HL-60 (cell line): ENCODE measurements at regions not wholly inside any gene's neighbourhood (a gene's known extent, or its start where the extent isn't known, plus 50 kb on each side); places are given as distances from the start of the nearest gene placed in this dataset.

ENCODE experiments used
- DNase-seq, 2 experiments: peaks; one replicate each; pipeline ENCODE4 v3.0.0-alpha.2; 2010 to 2020; ENCODE audit warnings: low read depth in 1 of 2, low spot score in 1 of 2
- H3K27ac ChIP-seq: fragments of 250-450 bp; sonication (Bioruptor Pico); replicated peaks from 2 replicates; pipeline ENCODE4 v1.5.1; 2020; ENCODE audit warnings: mild to moderate bottlenecking, moderate library complexity
- H3K27me3 ChIP-seq: fragments of 250-450 bp; sonication (Bioruptor Pico); 2 replicates; pipeline ENCODE4 v1.5.1; 2021; ENCODE audit warnings: mild to moderate bottlenecking, moderate library complexity; ENCODE audit not compliant: insufficient read depth, poor library complexity, severe bottlenecking
- H3K4me3 ChIP-seq: replicated peaks from 2 replicates; pipeline ENCODE4 v1.5.1; 2011; ENCODE audit warnings: mild to moderate bottlenecking, control low read depth, low read length; ENCODE audit not compliant: insufficient read depth
- CTCF ChIP-seq: IDR thresholded peaks from one replicate; pipeline ENCODE4 v1.5.1; 2011; ENCODE audit warnings: low read length, control low read depth, inconsistent platforms; ENCODE audit not compliant: insufficient read depth
- GABPA ChIP-seq: IDR thresholded peaks from 2 replicates; pipeline ENCODE4 v1.6.1; 2012; ENCODE audit warnings: low read depth
- POLR2AphosphoS5 ChIP-seq: IDR thresholded peaks from 2 replicates; pipeline ENCODE4 v1.6.1; 2012; ENCODE audit warnings: low read depth
- REST ChIP-seq: IDR thresholded peaks from 2 replicates; pipeline ENCODE4 v1.6.1; 2012; ENCODE audit warnings: low read depth; ENCODE audit not compliant: insufficient replicate concordance
- SPI1 ChIP-seq: IDR thresholded peaks from 2 replicates; pipeline ENCODE4 v1.6.1; 2012; ENCODE audit warnings: low read depth, mild to moderate bottlenecking, borderline replicate concordance

- no peak for DNase-seq
- TF ChIP-seq REST (no peak), GABPA (no peak), POLR2AphosphoS5 (no peak), SPI1 (no peak), CTCF (no peak)
- no peak overlapping the region for H3K4me3 ChIP-seq
Observed at GRCh38 chr10:58932126-58932525, 244.3 kb upstream of the PHYHIPL start.

GRCh38 chr10:58932577-58933314 lies 243.7 kb upstream of the PHYHIPL start:
- TF ChIP-seq SPI1, result no peak
- no peak for TF ChIP-seq REST
- no peak for TF ChIP-seq GABPA
- no peak for TF ChIP-seq POLR2AphosphoS5
- TF ChIP-seq CTCF, result no peak
- H3K4me3 ChIP-seq, result no peak overlapping the region
- no peaks in the 10 kb centered on the region for H3K27me3 ChIP-seq
- DNase-seq, result no peak
- H3K27ac ChIP-seq, result no peak overlapping the region

More at GRCh38 chr10:58932126-58932525, 244.3 kb upstream of the PHYHIPL start:
- Histone ChIP-seq H3K27me3 (no peaks in the 10 kb centered on the region), H3K27ac (no peak overlapping the region)

- Histone ChIP-seq H3K4me3 (no peak overlapping the region), H3K27me3 (no peaks in the 10 kb centered on the region), H3K27ac (no peak overlapping the region)
- no peak for DNase-seq
- TF ChIP-seq SPI1, result no peak
- TF ChIP-seq POLR2AphosphoS5, result no peak
Observed at GRCh38 chr10:58936364-58936763, 240.1 kb upstream of the PHYHIPL start.

GRCh38 chr10:58937423-58937822 lies 239.0 kb upstream of the PHYHIPL start:
- H3K27me3 ChIP-seq, result no peaks in the 10 kb centered on the region
- TF ChIP-seq REST, result no peak
- no peak for TF ChIP-seq SPI1
- TF ChIP-seq POLR2AphosphoS5, result no peak
- no peak for TF ChIP-seq CTCF
- no peak for TF ChIP-seq GABPA
- no peak overlapping the region for H3K27ac ChIP-seq
- DNase-seq, result no peak
- H3K4me3 ChIP-seq, result no peak overlapping the region
